ENCODE measurements at regions not wholly inside any gene's neighbourhood (a gene's known extent, or its start where the extent isn't known, plus 50 kb on each side); places are given as distances from the start of the nearest gene placed in this dataset.
"Not testable (repeated sequence)": the region's sequence is repeated elsewhere in the genome, so short reads cannot be mapped to it uniquely, and the experiment has no call there.

DNA sequence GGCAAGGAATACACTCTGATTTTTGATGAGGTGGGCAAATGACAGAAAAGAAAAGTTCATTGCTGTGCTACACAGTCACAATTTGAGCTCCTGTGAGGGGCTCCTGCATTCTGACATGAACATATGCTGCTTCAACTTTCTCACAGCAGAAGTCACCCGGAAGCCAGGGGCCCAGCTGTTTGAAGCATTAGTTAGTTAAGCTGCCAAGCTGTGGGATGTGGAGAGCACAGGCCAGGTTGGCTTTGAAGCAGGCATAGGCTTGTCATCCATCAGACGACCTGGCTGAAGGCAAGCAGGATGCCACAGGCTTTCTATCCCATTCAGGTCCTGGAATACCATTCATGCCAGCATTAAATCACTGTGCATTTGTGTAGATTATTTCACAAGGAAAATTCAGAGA is 63.1 kb downstream of the MTNR1B start:
- no peak for DNase-seq

DNA sequence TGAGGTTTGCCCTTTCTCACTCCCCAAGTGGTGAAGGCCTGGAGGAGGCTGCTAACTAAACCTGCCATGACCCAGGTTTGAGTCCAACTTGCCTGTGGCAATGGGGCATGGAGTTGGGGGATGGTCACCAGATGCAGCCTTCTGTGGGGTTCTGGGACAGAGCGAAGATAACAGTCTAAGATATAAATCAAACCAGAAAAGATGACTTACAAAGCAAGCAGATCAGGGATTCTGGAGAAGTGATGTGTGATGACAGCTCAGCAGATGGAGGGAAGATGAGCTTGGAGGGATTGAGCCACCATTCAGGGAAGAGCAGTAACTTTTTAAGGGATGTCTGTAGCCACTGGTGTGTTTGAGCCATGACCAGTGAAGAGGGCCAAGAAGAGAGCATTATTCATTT is 63.6 kb downstream of the MTNR1B start:
- peak; percentile 69 for DNase-seq

DNA sequence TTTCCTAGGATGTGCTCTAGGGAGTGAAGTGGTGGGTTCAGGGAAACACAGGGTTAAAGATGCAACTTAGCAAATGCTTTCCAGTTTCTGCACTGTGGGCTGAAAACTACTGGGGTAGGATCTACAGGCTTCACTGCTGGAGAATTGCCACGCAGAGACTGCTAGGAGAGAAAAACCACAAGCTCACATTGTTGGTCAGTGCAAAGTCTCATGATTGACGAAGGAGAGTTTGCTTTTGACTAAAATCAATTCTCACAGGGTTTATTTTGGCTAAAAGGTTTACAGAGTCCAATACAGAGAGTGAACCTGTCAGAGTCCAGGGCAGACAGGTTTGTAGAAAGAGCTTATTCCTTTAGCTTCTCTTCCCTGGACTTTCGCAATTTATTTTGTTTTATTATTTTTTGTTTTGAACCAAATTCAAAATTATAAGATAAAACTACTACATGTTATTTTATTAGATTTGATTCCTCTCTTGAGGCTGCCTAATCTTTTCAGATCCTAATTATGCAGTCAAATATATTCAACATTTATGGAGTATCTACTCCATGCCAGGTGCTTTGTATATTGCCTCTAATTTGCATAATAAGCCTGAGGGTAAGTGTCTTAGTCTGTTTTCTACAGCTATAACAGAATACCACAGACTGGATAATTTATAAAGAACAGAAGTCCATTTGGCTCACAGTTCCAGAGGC is 64.7 kb downstream of the MTNR1B start:
- DNase-seq = no peak

DNA sequence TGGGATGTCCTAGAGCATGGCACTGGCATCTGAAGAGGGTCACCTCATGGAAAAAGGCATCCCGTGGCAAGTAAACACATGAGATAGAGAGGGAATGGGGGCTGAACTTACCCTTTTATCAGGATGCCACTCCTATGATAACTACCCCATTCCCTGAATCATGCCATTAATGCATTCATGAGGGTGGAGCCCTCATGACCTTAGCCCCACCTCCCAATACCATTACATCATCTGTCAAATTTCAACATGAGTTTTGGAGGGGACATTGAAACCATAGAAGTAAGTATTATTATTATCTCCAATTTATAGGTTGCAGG is 65.2 kb downstream of the MTNR1B start:
- DNase-seq = no peak

DNA sequence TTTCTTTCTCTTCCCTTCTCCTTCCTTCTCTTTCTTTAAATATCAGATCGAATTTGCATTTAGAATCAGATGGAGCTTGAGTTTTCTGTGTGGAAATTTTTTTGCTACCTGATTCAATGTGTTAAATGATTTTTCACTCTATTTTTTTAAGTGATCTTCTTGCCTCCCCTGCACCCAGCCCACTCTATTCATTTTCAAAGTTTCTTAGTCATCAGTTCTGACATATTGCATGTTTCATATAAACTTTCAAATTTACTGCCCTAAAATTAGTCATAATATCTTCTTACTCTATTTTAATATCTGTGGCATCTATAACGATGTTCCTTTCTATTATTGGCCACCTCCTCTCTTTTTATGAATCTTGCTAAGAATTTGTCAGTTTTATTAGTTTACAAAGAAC is 69.1 kb downstream of the MTNR1B start:
- no peak for DNase-seq

DNA sequence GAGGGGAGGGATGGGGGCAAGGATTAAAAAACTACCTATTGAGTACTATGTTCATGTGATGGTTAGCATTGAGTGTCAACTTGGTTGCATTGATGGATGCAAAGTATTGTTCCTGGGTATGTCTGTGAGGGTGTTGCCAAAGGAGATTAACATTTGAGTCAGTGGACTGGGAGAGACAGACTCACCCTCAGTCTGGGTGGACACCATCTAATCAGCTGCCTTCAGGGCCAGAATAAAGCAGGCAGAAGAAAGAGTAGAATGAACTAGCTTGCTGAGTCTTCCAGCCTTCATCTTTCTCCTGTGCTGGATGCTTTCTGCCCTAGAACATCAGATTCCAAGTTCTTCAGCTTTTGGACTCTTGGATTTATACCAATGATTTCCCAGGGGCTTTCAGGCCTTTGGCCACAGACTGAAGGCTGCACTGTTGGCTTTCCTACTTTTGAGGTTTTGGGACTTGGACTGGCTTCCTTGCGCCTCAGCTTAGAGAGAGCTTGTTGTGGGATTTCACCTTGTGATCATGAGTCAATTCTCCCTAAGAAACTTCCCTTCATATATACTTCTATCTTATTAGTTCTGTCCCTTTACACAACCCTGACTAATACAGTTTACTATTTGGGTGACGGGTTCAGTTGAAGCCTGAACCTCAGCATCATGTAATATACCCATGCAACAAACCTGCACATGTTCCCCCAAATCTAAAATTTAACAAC is 70.2 kb downstream of the MTNR1B start:
- DNase-seq = no peak

DNA sequence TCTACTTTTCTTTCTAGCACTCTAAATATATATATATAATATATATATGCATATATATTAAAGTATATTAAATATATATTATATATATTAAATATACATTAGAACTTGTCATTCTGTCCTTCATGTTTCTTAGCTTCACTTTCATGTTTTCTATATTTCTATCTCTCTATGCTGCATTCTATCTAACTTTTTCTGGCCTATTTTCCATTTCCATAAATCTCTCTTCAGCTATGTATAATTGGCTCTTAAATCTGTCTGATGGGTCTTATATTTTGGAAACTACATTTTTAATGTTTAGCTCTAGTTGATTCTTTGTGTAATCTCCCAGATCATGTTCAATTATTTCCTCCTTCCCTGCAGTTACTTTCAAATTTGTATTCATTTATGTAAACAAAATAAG is 72.2 kb downstream of the MTNR1B start:
- no peak for DNase-seq

DNA sequence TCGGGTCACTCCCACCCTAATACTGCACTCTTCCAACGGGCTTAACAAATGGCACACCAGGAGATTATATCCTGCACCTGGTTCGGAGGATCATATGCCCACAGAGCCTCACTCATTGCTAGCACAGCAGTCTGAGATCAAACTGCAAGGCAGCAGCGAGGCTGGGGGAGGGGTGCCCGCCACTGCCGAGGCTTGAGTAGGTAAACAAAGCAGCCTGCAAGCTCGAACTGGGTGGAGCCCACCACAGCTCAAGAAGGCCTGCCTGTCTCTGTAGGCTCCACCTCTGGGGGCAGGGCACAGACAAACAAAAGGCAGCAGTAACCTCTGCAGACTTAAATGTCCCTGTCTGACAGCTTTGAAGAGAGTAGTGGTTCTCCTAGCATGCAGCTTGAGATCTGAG is 73.7 kb downstream of the MTNR1B start:
- DNase-seq = not testable (repeated sequence)

DNA sequence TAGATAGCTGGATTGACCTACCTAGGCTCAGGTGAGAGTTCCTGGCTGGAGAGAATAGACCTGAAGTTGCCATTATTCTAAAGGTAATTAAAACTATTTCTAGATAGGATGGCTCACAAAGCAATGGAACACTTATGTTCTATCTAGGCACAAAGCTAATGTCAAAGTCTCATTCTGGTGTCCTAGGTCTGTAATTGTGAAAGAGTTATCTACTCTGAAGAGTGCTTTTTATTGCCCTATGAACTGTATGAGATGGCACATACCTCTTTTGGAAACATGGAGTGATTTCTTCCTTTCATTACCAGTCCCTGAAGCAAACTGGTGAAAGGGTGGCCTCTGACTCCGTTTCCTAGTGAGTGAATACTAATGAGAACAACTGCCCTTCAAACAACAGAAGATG is 80.3 kb downstream of the MTNR1B start:
- no peak for DNase-seq

DNA sequence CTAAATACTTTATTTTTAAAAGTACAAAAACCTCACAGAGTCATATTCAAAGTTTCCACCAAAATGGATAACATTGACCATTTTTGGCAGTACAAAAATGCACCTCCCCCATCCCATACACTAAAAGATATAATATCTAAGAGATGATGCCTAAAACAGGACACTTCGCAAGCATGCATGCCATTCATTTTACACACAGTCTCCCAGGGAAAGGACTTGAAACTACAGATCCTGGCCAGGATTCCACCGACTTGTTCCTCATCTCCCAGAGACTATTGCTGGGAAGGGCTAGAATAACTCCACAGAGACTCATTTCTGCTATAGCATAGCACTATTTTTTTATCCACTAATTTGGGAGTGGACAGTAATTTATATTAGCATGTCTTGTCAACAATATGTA is 81.7 kb downstream of the MTNR1B start:
- no peak for DNase-seq

DNA sequence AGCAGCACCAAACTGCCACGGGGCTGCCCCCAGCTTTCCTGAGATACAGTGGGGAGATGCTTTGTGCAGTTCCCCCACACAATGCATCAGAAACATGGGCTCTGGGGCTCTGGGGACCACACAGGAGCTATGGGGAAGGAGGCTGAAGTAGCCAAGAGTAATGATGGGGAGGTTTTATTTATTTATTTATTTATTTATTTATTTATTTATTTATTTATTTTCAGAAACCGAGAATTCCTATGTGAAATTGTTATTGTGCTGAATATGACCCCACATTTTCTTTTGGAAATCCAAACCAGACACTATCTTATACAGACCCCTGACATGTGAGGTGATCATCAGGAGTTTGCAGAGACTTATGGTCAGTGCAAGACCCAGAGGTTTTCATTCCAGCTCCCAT is 84.4 kb downstream of the MTNR1B start:
- DNase-seq = no peak

DNA sequence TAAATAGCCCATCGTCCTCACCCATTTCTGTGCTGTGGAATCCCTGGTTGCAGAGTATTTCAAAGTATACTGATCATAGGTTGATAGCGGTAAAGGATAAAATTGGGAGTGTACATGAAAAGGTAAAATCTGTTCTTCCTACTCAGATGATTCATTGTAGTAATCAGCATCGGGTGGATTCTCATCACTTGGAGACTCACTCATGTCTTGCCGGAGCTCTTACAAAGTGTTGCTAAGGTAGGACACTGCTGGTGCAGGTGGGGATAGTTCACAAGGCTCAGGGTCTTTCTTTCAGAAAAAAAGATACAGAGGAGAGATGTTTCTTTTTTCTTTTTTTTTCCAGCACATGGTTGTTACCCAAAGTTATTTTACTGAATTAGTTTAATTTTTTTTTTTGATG is 84.8 kb downstream of the MTNR1B start:
- DNase-seq = no peak

DNA sequence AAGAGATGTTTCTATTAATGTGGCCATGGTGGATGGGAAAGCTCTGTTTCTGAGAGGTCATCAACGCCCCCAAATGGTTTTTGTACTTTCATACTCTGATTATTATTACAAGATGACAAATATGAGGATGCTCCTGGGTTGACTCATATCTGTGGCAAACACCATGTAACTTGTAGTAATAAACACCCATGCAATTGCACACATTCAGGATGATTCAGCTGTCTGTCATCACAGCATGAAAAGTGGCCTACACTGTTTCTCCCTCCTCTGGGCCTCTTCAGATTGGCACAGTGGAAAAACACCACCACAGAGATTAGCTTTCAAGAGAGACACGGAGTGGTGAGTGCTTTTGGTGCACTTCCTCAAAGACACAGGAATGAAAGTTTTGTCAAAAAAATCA is 85.4 kb downstream of the MTNR1B start:
- DNase-seq = no peak

DNA sequence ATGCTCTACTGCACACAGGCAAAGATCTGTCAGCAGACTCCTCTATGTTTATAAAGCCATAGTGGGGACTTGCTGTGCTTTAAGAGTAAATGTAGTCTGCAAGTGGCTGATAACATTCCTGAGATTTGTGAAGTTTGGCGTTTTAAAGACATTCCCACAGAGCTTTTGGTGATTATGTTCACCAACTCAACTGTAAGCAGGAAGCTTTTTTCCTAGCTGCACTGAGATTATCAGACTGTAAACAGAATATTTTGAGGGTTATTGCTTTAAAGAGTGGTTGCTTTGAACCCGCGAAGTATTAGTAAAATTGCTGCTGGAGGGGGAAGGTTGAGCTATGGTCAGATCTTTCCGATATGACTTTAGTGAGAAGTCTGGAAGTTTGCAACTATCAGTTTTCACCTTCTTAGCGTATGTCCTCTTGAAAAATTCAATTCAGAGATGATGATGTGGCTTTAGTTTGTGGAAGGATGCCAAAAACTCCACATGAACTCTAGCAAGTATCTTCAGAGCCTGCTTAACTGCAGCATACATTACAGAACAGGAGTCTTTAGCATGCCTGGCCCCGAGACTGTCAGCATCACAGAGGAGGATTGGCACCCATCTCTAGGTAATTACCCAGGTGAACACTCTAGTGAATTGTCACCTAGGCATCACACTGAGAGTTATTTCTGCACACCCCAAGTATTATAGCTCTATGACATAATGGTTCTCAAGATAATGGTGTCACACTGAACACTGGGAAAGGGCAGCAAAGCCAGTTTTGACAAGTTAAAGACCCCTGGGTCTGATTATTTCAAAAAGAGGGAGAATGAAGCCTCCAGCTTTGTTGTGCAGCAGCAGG is 89.9 kb downstream of the MTNR1B start:
- DNase-seq = peak; percentile 7

DNA sequence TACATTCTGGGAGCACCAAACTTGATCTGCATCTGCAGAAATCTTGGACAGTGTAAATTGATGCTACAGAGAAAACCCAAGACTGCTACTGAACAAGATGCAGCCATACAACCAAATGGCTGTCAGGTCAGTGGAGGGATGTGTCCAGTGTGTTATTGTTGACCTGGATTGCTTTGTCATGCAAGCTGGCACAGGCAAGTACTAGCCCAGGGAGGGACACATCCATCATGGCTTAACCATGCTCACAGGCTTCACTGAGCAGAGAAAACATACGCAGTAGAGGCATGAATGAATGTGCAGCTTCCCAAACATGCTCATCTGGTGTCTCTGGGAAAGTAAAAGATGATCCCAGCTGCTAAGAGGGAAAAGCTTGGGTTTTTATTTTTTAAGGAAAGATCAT is 93.6 kb downstream of the MTNR1B start:
- DNase-seq = no peak

DNA sequence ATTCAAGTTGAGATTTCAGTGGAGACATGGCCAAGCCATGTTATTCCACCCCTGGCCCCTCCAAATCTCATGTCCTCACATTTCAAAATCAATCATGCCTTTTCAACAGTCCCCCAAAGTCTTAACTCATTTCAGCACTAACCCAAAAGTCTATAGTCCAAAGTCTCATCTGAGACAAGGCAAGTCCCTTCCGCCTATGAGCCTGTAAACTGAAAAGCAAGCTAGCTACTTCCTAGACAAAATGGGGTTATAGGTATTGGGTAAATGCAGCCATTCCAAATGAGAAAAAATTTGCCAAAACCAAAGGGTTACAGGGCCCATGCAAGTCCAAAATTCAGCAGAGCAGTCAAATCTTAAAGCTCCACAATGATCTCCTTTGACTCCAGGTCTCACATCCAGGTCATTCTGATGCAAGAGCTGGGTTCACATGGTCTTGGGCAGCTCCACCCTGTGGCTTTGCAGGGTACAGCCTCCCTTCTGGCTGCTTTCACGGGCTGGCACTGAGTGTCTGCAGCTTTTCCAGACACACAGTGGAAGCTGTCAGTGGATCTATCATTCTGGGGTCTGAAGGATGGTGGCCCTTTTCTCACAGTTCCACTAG is 95.7 kb downstream of the MTNR1B start:
- not testable (repeated sequence) for DNase-seq

DNA sequence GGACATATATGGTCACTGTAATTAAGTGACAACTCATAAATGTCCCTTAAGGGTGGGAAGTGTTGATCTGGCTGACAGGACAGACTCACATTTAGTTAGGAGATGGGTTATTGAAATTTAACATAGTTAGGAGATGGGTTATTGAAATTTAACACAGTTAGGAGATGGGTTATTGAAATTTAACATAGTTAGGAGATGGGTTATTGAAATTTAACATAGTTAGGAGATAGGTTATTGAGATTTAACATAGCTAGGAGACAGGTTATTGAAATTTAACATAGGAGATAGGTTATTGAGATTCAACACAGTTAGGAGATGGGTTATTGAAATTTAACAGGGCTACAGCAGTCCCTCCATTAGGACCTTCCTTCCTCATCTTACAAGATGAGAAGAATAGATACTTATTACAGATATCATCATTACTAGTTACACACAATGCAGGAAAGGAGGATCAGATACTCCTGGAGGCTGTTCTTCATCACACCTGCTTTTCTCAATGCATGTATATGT is 98.5 kb downstream of the MTNR1B start:
- no peak for DNase-seq

DNA sequence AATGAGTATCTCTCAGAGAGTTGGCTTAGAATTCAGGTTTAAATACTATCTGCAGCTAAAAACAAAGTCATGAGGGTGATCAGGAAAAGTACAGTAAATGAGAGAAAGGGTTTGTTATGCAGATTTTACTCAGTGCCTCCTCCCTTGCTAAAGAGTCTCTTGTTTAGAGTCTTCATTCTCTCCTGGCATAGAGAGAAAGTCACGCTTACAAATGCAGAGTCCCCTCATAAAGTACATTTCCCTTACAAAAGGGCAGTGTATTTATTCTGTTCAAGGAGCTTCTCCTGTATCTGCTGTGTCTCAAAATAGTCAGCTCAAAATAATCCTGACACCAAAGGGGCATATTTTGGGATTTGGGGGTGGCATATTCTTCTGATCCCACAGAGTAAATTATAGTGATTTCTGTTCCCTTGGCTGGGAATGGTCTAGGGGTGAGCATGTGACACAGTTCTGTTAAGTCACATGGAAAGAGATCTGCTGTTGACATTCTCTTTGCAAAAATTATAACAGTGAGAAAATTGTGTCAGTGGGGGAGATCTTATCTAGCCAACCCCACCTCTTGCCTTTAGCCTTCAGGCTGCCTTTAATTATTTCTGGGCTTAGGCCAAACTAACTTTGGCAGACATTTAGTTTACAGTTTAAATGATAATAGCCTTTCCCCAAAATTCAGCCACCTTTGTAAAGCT is 102.9 kb downstream of the MTNR1B start:
- no peak for DNase-seq

DNA sequence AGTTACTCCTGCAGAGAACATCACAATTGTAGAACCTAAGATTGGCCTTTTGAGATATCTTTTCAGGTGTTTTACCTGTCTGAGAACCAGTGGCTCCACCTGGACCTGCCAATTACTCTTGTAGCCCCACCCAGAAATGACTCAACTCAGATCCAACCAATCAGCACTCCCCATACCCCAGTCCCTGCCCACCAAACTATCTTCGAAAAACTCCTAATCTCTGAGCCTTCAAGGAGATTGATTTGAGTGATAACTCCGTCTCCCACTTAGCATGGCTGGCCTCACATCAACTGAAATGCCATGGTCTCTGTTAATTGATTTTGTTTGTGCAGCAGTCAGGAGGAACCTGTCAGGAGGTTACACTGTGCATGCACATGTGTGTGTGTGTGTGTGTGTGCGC is 103.6 kb downstream of the MTNR1B start:
- DNase-seq = no peak

DNA sequence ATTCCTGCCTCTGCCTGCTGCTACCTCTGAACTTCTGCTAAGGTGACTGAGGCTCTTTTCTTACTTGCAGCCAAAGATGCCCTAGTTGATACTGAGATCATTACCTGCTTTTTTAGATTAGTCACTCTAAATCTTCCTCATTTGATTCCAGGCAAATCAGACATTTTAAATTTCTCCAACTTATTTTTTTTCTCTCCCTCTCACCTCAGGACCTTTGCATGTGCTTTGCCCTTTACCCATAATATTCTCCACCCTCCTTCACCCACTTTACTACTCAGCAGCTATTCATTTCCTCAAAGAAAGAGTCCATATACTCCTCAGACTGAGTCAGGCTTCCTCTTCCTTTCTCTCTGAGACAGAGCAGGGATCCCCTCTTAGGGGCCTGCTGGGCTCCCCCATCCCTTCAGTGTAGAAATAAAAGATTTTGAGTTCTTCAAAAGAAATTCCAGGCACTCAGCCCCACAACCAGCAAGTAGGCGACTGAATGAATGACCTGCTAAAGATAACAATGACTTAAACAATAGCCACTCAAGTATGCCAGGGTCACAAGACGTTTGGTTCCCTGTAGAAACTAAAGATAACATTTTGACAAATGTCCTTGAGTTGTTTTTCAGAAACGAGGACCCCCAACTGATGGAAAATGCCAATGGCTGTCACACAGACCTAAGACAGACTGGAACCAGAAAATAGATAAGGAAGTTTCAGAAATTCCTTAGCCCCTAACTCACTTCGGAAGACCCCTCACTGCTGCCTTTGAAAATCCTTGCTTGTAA is 104.2 kb downstream of the MTNR1B start:
- no peak for DNase-seq

DNA sequence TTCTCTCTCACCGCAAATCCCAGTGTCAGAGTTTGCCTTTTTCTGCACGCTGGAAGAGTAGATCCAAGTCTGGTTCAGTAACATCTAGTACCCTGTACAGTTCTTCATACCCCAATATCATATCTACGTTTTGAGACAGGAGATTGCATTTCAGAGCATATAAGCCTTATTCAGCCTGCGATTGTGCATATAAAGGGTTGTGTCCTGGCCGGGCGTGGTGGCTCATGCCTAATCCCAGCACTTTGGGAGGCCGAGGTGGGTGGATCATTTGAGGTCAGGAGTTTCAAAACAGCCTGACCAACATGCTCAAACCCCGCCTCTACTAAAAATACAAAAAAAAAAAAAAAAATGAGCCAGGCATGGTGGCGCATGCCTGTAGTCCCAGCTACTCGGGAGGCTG is 104.9 kb downstream of the MTNR1B start:
- no peak for DNase-seq

DNA sequence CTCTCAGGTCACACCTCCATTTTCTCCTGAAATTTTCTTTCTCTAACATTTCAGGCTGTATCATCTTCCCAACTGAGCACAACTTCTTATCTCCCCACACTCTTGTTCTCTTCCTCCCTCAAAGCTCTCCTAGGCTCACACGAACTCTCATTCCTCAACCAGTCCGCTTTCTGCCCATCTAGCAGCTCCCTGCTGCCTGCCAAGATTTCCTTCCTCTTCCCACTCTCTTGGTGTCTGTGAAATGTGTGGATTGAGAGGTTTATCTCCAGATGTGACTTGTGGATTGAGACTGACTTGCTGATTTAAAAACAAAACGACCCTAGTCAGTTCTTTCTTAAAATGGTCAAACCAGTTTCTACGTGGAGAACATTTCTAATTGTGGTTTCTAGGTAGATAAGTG is 106.3 kb downstream of the MTNR1B start:
- no peak for DNase-seq

Measured in NCI-H187 treated with DMSO at 0.1 percent for 48 hours (cell line).